Astrocyte of the spinal cord (primary cell): ENCODE measurements at regions not wholly inside any gene's neighbourhood (a gene's known extent, or its start where the extent isn't known, plus 50 kb on each side); places are given as distances from the start of the nearest gene placed in this dataset.

Source experiments
- DNase-seq: peaks from one replicate; pipeline ENCODE4 v3.0.0; 2011; ENCODE audit warnings: low read depth, low spot score
- H3K4me3 ChIP-seq: 2 replicates; pipeline ENCODE4 v1.5.1; 2011; ENCODE audit warnings: low read depth, mild to moderate bottlenecking, low read length, moderate library complexity
- in situ Hi-C: cut with HindIII; loops from 2 replicates; pipeline ENCODE4 v1.10.0; 2017; ENCODE audit warnings: low sequenced_read_pairs
- TF ChIP-seq, protein P1 (sequence below): IDR thresholded peaks from 2 replicates; pipeline ENCODE4 v1.5.1; 2012; ENCODE audit warnings: low read depth, mild to moderate bottlenecking, low read length, inconsistent platforms

DNA sequence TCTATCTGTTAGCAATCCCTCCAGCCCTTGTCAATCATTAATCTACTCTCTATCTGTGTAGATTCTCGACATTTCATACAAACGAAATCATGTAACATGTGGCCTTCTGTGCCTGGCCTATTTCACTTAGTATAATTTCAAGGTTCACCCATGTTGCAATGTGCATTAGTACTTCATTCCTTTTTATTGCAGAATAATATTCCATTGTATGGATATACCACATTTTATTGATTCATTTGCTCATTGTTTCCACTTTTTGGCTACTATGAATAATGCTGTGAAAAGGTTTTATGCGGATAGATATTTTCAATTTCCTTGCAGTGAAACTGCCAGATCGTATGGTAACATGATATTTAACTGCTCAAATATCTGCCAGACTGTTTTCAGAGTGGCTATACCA is 100.1 kb downstream of the MIAT start:
- in situ Hi-C loops, result no loop called here
- H3K4me3 ChIP-seq, result no peak overlapping the region
- TF ChIP-seq, protein P1, sequence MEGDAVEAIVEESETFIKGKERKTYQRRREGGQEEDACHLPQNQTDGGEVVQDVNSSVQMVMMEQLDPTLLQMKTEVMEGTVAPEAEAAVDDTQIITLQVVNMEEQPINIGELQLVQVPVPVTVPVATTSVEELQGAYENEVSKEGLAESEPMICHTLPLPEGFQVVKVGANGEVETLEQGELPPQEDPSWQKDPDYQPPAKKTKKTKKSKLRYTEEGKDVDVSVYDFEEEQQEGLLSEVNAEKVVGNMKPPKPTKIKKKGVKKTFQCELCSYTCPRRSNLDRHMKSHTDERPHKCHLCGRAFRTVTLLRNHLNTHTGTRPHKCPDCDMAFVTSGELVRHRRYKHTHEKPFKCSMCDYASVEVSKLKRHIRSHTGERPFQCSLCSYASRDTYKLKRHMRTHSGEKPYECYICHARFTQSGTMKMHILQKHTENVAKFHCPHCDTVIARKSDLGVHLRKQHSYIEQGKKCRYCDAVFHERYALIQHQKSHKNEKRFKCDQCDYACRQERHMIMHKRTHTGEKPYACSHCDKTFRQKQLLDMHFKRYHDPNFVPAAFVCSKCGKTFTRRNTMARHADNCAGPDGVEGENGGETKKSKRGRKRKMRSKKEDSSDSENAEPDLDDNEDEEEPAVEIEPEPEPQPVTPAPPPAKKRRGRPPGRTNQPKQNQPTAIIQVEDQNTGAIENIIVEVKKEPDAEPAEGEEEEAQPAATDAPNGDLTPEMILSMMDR, result no peak
- no peak for DNase-seq

DNA sequence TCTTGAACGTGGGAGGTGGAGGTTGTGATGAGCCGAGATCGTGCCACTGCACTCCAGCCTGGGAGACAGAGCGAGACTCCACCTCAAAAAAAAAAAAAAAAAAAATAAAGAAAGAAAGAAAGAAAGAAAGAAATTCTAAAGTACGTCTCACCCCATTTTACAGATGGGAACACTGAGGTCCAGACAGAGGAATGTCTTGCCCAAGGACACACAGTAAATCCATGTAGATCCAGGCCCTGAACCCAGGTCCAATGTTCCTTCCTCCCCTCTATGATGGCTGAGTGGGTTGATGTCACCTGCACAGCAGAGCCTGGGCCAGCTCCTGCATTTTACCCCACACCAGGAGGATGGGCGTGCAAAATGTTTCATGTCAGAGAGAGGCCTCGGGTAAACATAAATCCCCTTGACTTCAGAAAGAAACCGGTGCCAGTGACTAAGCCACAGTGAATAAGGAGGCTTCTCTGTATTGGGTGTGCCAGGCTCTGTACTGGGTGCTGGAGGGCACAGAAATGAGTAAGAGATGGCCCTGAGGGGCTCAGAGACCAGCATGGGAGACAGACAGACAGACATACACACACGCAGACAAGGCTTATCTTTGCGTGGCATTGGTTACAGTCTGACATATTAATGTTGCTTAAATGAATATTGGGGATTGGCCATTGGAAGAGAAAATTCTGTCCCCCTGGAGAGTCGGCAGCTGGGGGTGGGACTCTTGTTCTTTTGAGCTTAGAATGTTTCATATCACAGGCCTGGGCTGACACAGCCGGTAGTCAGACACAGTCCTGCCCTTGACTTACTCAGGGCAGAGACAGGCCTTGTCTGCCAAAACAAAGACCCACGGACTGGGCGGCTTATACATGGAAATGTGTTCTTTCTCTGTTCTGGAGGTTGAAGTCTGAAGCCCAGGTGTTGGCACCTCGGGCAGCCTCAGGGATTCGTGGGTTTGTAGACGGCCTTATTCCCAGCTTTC is 105.4 kb downstream of the MIAT start:
- TF ChIP-seq, protein P1, result no peak
- no peak overlapping the region for H3K4me3 ChIP-seq
- no peak for DNase-seq
- in situ Hi-C loops, result no loop called here

DNA sequence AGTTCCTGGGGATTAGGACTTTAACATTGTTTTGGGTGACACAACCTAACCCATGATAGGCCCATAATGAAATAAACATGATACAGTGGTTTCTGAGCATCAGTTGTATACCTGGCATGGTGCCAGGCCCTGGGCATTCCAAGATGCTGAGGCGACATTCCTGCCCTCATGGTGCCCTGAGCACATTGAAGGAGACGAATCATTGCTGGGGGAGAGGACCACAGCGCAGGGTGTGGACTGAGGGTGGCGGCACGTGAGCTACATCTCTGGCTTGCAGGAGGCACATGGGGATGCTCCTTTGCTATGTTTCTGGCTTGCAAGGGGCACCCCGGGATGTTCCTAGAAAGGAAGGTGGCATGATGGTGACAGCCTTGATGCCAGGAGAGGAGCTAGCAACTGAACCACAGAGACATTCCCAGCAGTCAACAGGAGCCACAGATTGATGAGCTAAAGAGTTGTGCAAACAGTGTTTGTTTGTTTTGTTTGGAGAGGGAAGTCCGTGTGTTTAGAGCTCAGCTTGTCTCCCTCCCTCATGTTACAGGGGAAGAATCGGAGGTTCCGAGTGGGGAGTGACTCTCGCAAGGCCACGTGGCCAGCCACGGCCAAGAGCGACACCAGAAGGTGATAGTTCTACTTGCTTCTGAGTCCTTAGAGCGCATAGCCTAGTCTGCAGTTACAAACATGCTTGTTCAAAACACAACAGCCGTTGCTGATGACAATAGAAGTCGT is 106.4 kb downstream of the MIAT start:
- no peak for DNase-seq
- TF ChIP-seq, protein P1, result no peak
- no peak overlapping the region for H3K4me3 ChIP-seq
- in situ Hi-C loops, result no loop called here

DNA sequence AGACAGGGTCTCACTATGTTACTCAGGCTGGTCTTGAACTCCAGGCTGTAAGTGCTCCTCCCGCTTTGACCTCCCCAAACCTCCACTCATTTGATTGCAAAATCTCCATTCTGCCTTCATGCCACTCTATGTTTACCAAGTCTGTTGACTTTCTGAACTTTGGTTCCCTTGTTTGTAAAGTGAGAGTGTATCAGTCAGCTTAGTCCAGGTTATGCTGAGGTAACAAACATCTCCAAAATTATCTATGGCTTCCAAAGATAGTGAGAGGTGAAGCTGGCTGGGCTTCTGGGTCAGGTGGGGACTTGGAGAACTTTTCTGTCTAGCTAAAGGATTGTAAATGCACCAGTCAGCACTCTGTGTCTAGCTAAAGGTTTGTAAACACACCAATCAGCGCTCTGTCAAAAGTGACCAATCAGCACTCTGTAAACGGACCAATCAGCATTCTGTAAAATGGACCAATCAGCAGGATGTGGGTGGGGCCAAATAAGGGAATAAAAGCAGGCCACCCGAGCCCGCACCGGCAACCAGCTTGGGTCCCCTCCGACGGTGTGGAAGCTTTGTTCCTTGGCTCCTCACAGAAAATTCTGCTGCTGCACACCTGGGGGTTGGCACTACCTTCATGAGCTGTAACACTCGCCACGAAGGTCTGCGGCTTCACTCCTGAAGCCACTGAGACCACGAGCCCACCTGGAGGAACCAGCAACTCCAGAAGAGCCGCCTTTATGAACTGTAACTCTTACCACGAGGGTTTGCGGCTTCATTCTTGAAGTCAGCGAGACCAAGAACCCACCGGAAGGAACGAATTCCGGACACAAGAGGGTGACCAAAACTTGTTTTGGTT is 109.3 kb downstream of the MIAT start:
- no peak overlapping the region for H3K4me3 ChIP-seq
- in situ Hi-C loops, result no loop called here
- TF ChIP-seq, protein P1, result no peak
- DNase-seq, result no peak

DNA sequence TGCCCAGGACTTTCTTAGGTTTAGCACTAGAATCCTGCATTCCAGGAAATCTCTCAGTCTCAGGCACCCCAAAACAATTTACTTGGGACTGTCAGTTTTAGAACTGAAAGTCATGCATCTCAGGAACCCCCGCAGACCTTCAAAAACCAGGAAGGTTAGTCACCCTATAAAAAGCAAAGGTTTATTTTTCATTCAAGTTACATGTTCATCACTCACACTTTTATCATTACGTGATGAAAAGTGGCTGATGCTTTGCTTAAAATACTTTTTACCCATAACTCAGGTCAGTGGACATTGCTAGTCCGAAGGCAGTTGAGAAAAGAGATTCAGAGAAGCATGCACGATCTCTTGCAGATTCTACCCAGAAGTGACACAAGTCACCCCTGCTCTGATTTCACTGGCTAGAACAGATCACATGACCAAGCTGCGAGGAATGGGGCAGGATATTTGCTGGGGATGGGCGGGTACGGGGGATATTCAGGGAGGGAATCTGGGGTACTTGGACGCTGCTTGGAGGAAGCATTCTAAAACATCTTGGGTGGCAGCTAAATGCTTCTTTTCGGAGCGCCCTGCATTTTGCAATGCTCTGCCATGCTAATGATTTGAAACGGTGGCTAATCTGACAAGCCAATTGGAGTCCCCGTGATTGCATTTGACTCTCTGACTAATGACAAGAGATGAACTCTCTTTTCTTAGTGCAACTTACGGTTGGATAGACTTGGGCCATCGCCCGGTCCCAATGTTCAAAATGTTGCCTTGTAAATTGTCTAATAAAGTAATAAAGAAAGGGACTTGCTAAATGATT is 110.2 kb downstream of the MIAT start:
- in situ Hi-C loops, result no loop called here
- TF ChIP-seq, protein P1, result no peak
- H3K4me3 ChIP-seq, result no peak overlapping the region
- no peak for DNase-seq
